HG03575 (cell line): ENCODE measurements at regions not wholly inside any gene's neighbourhood (a gene's known extent, or its start where the extent isn't known, plus 50 kb on each side); places are given as distances from the start of the nearest gene placed in this dataset.

ENCODE experiments used
- ATAC-seq: cut with Tn5 transposase; IDR thresholded peaks from one replicate; pipeline ENCODE4 v1.9.1; 2021; ENCODE audit not compliant: unreplicated experiment, insufficient number of reproducible peaks, low FRiP score; ENCODE audit errors: extremely low read depth

GRCh38 chr14:53836551-53836950, 120.1 kb downstream of the BMP4 start:
- ATAC-seq = no peak

- ATAC-seq = no peak
Observed at GRCh38 chr14:53828820-53829219, 127.8 kb downstream of the BMP4 start.

GRCh38 chr14:53824061-53824460, 132.6 kb downstream of the BMP4 start:
- no peak for ATAC-seq

GRCh38 chr14:53814392-53814791, 142.2 kb downstream of the BMP4 start:
- no peak for ATAC-seq

GRCh38 chr14:53810221-53810620, 146.4 kb downstream of the BMP4 start:
- no peak for ATAC-seq

- no peak for ATAC-seq
Observed at GRCh38 chr14:53808042-53808441, 148.6 kb downstream of the BMP4 start.

GRCh38 chr14:53807542-53807941, 149.1 kb downstream of the BMP4 start:
- ATAC-seq = no peak

- ATAC-seq = no peak
Observed at GRCh38 chr14:53807108-53807507, 149.5 kb downstream of the BMP4 start.

GRCh38 chr14:53796734-53797133, 159.9 kb downstream of the BMP4 start:
- no peak for ATAC-seq

GRCh38 chr14:53793790-53794505, 162.7 kb downstream of the BMP4 start:
- ATAC-seq = no peak

- no peak for ATAC-seq
Observed at GRCh38 chr14:53792909-53793308, 163.7 kb downstream of the BMP4 start.

GRCh38 chr14:53790731-53791500, 165.7 kb downstream of the BMP4 start:
- ATAC-seq = no peak

GRCh38 chr14:53788566-53788965, 168.1 kb downstream of the BMP4 start:
- ATAC-seq = no peak

GRCh38 chr14:53786045-53786444, 170.6 kb downstream of the BMP4 start:
- no peak for ATAC-seq

- ATAC-seq = no peak
Observed at GRCh38 chr14:53784688-53785087, 171.9 kb downstream of the BMP4 start.

GRCh38 chr14:53783256-53783655, 173.4 kb downstream of the BMP4 start:
- ATAC-seq = no peak

- no peak for ATAC-seq
Observed at GRCh38 chr14:53780051-53780555, 176.5 kb downstream of the BMP4 start.

- ATAC-seq = no peak
Observed at GRCh38 chr14:53779301-53779700, 177.3 kb downstream of the BMP4 start.

GRCh38 chr14:53778263-53778662, 178.4 kb downstream of the BMP4 start:
- ATAC-seq = no peak

GRCh38 chr14:53772936-53773335, 183.7 kb downstream of the BMP4 start:
- no peak for ATAC-seq
